Caco-2 (cell line): ENCODE measurements at regions not wholly inside any gene's neighbourhood (a gene's known extent, or its start where the extent isn't known, plus 50 kb on each side); places are given as distances from the start of the nearest gene placed in this dataset.

Experiments used
- BruUV-seq: library from RNA; stranded (reverse); fragments of 400-500 nt; replicated peaks from 2 replicates; lab custom pipeline; 2021; lab: Mats Ljungman, UMichigan
- CTCF ChIA-PET: fragments of 300-600 bp; sonication (Branson Sonifier 250); formaldehyde crosslinking; loops from one replicate; lab custom pipeline; 2022; ENCODE audit warnings: antibody characterized with exemption; lab: Charles Lee
- POLR2A ChIA-PET: fragments of 300-600 bp; sonication (Branson Sonifier 250); formaldehyde crosslinking; loops from one replicate; lab custom pipeline; 2022; ENCODE audit warnings: antibody characterized with exemption; lab: Charles Lee
- DNase-seq, 2 experiments: peaks; one replicate each; pipeline versions ENCODE4 v3.0.0 to v3.0.0-alpha.2; 2020 to 2022
- H3K27me3 ChIP-seq: replicated peaks from 2 replicates; pipeline ENCODE4 v1.6.0; 2011; ENCODE audit warnings: low read length; ENCODE audit not compliant: control insufficient read depth, insufficient read depth
- H3K36me3 ChIP-seq: 2 replicates; pipeline ENCODE4 v1.5.1; 2011; ENCODE audit warnings: low read length; ENCODE audit not compliant: control insufficient read depth, insufficient read depth
- H3K4me1 ChIP-seq: fragments of 250-450 bp; sonication (Bioruptor Pico); 2 replicates; pipeline ENCODE4 v1.5.1; 2020; ENCODE audit warnings: mild to moderate bottlenecking
- H3K4me3 ChIP-seq: 2 replicates; pipeline ENCODE4 v1.5.1; 2011; ENCODE audit warnings: low read depth, mild to moderate bottlenecking, control low read depth, low read length
- H3K9me3 ChIP-seq: fragments of 250-450 bp; sonication (Bioruptor Pico); 2 replicates; pipeline ENCODE4 v1.5.1; 2020; ENCODE audit warnings: mild to moderate bottlenecking, moderate library complexity
- H3K27ac Mint-ChIP-seq: one replicate; pipeline ENCODE4 v1.8.0; 2022; ENCODE audit warnings: mixed read lengths; ENCODE audit not compliant: unreplicated experiment
- H3K27me3 Mint-ChIP-seq: one replicate; pipeline ENCODE4 v1.8.0; 2022; ENCODE audit warnings: mixed read lengths; ENCODE audit not compliant: insufficient read depth, unreplicated experiment
- H3K36me3 Mint-ChIP-seq: one replicate; pipeline ENCODE4 v1.8.0; 2022; ENCODE audit warnings: mild to moderate bottlenecking, mixed read lengths; ENCODE audit not compliant: insufficient read depth, unreplicated experiment
- H3K4me1 Mint-ChIP-seq: one replicate; pipeline ENCODE4 v1.8.0; 2022; ENCODE audit warnings: low read depth, mixed read lengths; ENCODE audit not compliant: unreplicated experiment
- H3K4me3 Mint-ChIP-seq: one replicate; pipeline ENCODE4 v1.8.0; 2022; ENCODE audit warnings: mild to moderate bottlenecking, moderate library complexity, mixed read lengths; ENCODE audit not compliant: unreplicated experiment
- H3K9me3 Mint-ChIP-seq: one replicate; pipeline ENCODE4 v1.8.0; 2022; ENCODE audit warnings: mixed read lengths; ENCODE audit not compliant: unreplicated experiment
- CTCF ChIP-seq, 2 experiments: fragments of 200-600 bp in 1 of 2; IDR thresholded peaks; 1 replicate in 1 of 2; 2 replicates in 1 of 2; pipeline versions ENCODE4 v1.5.1 to v1.8.0; 2011 to 2022; ENCODE audit warnings: antibody characterized with exemption in 1 of 2, control low read depth in 1 of 2, inconsistent platforms in 1 of 2, low read depth in 1 of 2, low read length in 1 of 2, mild to moderate bottlenecking in 1 of 2, moderate library complexity in 1 of 2; ENCODE audit not compliant: insufficient read depth in 1 of 2, severe bottlenecking in 1 of 2, unreplicated experiment in 1 of 2
- intact Hi-C: fragments of 100-400 bp; cut with micrococcal nuclease; formaldehyde crosslinking; loops from one replicate; pipeline ENCODE4 v1.10.0; 2022; ENCODE audit not compliant: unreplicated experiment

- CTCF ChIA-PET, result no interaction called here
- POLR2A ChIA-PET, result no interaction called here
- no peaks in the 10 kb centered on the region for H3K9me3 Mint-ChIP-seq
- H3K36me3 Mint-ChIP-seq, result no peaks in the 10 kb centered on the region
- BruUV-seq, result no TSS peak
- H3K4me1 Mint-ChIP-seq, result peaks cover 22% of the 10 kb centered on the region
- no peak overlapping the region for H3K4me3 Mint-ChIP-seq
- H3K4me1 ChIP-seq, result peaks cover 37% of the 10 kb centered on the region
- H3K36me3 ChIP-seq, result no peaks in the 10 kb centered on the region
- intact Hi-C loops, result loop anchor here (5.0 kb wide), 1 partner anchor 158 kb away; no protein-coding TSS in a partner anchor
- no peak for DNase-seq
- no peaks in the 10 kb centered on the region for H3K9me3 ChIP-seq
- no peak overlapping the region for H3K4me3 ChIP-seq
- no peaks in the 10 kb centered on the region for H3K27me3 ChIP-seq
- no peaks in the 10 kb centered on the region for H3K27me3 Mint-ChIP-seq
- no peak overlapping the region for H3K27ac Mint-ChIP-seq
- no peak for TF ChIP-seq CTCF (IDR thresholded peaks at IDR 0.05; ENCODE audit: insufficient read depth in 1 of 2, low read depth in 1 of 2, low read length in 1 of 2, severe bottlenecking in 1 of 2, unreplicated experiment in 1 of 2)
Measured at GRCh38 chr3:194000712-194001111, 135.2 kb upstream of the HES1 start.

GRCh38 chr3:194001728-194002459 is 134.1 kb upstream of the HES1 start:
- DNase-seq, result no peak
- CTCF ChIA-PET, result no interaction called here
- H3K27me3 ChIP-seq, result no peaks in the 10 kb centered on the region
- TF ChIP-seq CTCF (IDR thresholded peaks at IDR 0.05; ENCODE audit: insufficient read depth in 1 of 2, low read depth in 1 of 2, low read length in 1 of 2, severe bottlenecking in 1 of 2, unreplicated experiment in 1 of 2), result no peak
- Mint-ChIP-seq H3K27me3 (no peaks in the 10 kb centered on the region), H3K9me3 (no peaks in the 10 kb centered on the region), H3K27ac (peak overlapping the region; percentile 81), H3K36me3 (no peaks in the 10 kb centered on the region), H3K4me1 (peaks cover 26% of the 10 kb centered on the region), H3K4me3 (peak overlapping the region; percentile 76)
- no peak overlapping the region for H3K4me3 ChIP-seq
- intact Hi-C loops, result loop anchor here (2.0 to 5.0 kb wide), 3 partner anchors 31 to 160 kb away; no protein-coding TSS in a partner anchor
- peaks cover 42% of the 10 kb centered on the region for H3K4me1 ChIP-seq
- POLR2A ChIA-PET, result no interaction called here
- no peaks in the 10 kb centered on the region for H3K36me3 ChIP-seq
- TSS peak; percentile 48 for BruUV-seq
- no peaks in the 10 kb centered on the region for H3K9me3 ChIP-seq

GRCh38 chr3:194003114-194004057 is 132.6 kb upstream of the HES1 start:
- POLR2A ChIA-PET, result interaction anchor here (0.7 to 1.6 kb wide), 15 partner anchors 55 to 320 kb away, joined by 3 to 8 read pairs (median 4); partner anchors contain the start of gene HES1
- H3K36me3 ChIP-seq, result no peaks in the 10 kb centered on the region
- CTCF ChIA-PET, result interaction anchor here (0.7 to 1.6 kb wide), 7 partner anchors 10 to 312 kb away, joined by 3 to 7 read pairs (median 6); partner anchors contain the start of gene HES1
- no TSS peak for BruUV-seq
- Mint-ChIP-seq H3K27me3 (no peaks in the 10 kb centered on the region), H3K36me3 (no peaks in the 10 kb centered on the region), H3K4me1 (peaks cover 29% of the 10 kb centered on the region), H3K4me3 (peak overlapping the region; percentile 76), H3K27ac (peak overlapping the region; percentile 81), H3K9me3 (no peaks in the 10 kb centered on the region)
- peak overlapping the region; percentile 35 for H3K4me3 ChIP-seq
- intact Hi-C loops, result loop anchor here (1.0 to 5.0 kb wide), 9 partner anchors 33 to 312 kb away; no protein-coding TSS in a partner anchor
- no peaks in the 10 kb centered on the region for H3K27me3 ChIP-seq
- no peaks in the 10 kb centered on the region for H3K9me3 ChIP-seq
- no peak for TF ChIP-seq CTCF (IDR thresholded peaks at IDR 0.05; ENCODE audit: insufficient read depth in 1 of 2, low read depth in 1 of 2, low read length in 1 of 2, severe bottlenecking in 1 of 2, unreplicated experiment in 1 of 2)
- DNase-seq, result peak; percentile 87 to 94
- peaks cover 42% of the 10 kb centered on the region for H3K4me1 ChIP-seq
